ENCODE measurements at regions not wholly inside any gene's neighbourhood (a gene's known extent, or its start where the extent isn't known, plus 50 kb on each side); places are given as distances from the start of the nearest gene placed in this dataset.
"Not testable (repeated sequence)": the region's sequence is repeated elsewhere in the genome, so short reads cannot be mapped to it uniquely, and the experiment has no call there.

GRCh38 chr1:190688096-190688495, 210.4 kb upstream of the BRINP3 start:
- CTCF ChIA-PET: no interaction called here

GRCh38 chr1:190698488-190698887, 220.8 kb upstream of the BRINP3 start:
- intact Hi-C loops (cut with micrococcal nuclease; ENCODE audit: unreplicated experiment); POLR2A ChIA-PET; H3K27ac ChIP-seq (ENCODE audit: low read length); CTCF ChIA-PET; ATAC-seq; H3K36me3 ChIP-seq (ENCODE audit: control insufficient read depth, insufficient read depth, low read length); H3K9me3 ChIP-seq (ENCODE audit: control insufficient read depth, insufficient read depth, low read depth, low read length); BruUV-seq (replicated peaks); H3K4me1 ChIP-seq (ENCODE audit: control insufficient read depth, insufficient read depth, low read length); in situ Hi-C loops (cut with HindIII; ENCODE audit: low pct_unique_long_range_greater_than_20kb, low sequenced_read_pairs); H3K4me3 ChIP-seq (ENCODE audit: low read depth in 2 of 2, low read length in 2 of 2); DNase-seq (ENCODE audit: low read depth, low spot score); H3K27me3 ChIP-seq (ENCODE audit: control insufficient read depth, insufficient read depth, low read length): not testable (repeated sequence)

More at GRCh38 chr1:190688096-190688495, 210.4 kb upstream of the BRINP3 start:
- intact Hi-C loops (cut with micrococcal nuclease; ENCODE audit: unreplicated experiment): no loop called here
- no TSS peak for BruUV-seq (replicated peaks)
- no peak for ATAC-seq
- Histone ChIP-seq H3K36me3 (ENCODE audit: control insufficient read depth, insufficient read depth, low read length) (no peaks in the 10 kb centered on the region), H3K9me3 (ENCODE audit: control insufficient read depth, insufficient read depth, low read depth, low read length) (no peaks in the 10 kb centered on the region), H3K27ac (ENCODE audit: low read length) (no peak overlapping the region), H3K4me3 (ENCODE audit: low read depth in 2 of 2, low read length in 2 of 2) (no peak overlapping the region), H3K27me3 (ENCODE audit: control insufficient read depth, insufficient read depth, low read length) (no peaks in the 10 kb centered on the region), H3K4me1 (ENCODE audit: control insufficient read depth, insufficient read depth, low read length) (no peaks in the 10 kb centered on the region)
- in situ Hi-C loops (cut with HindIII; ENCODE audit: low pct_unique_long_range_greater_than_20kb, low sequenced_read_pairs): no loop called here
- DNase-seq (ENCODE audit: low read depth, low spot score): no peak
- TF ChIP-seq REST (IDR thresholded peaks at IDR 0.05; ENCODE audit: insufficient read depth in 1 of 2, low read depth in 2 of 2, low read length in 1 of 2) (no peak), TCF7L2 (IDR thresholded peaks at IDR 0.05; ENCODE audit: low read depth, low read length) (no peak), POLR2AphosphoS5 (IDR thresholded peaks at IDR 0.05; ENCODE audit: low read depth, low read length) (no peak), CTCF (IDR thresholded peaks at IDR 0.05) (no peak), SIN3A (IDR thresholded peaks at IDR 0.05; ENCODE audit: borderline replicate concordance, insufficient read depth, low read depth, low read length) (no peak)
- POLR2A ChIA-PET: no interaction called here

GRCh38 chr1:190699165-190699564, 221.5 kb upstream of the BRINP3 start:
- POLR2A ChIA-PET: no interaction called here
- intact Hi-C loops (cut with micrococcal nuclease; ENCODE audit: unreplicated experiment) (no loop called here), in situ Hi-C loops (cut with HindIII; ENCODE audit: low pct_unique_long_range_greater_than_20kb, low sequenced_read_pairs) (no loop called here)
- no peaks in the 10 kb centered on the region for H3K27me3 ChIP-seq (ENCODE audit: control insufficient read depth, insufficient read depth, low read length)
- H3K4me1 ChIP-seq (ENCODE audit: control insufficient read depth, insufficient read depth, low read length): no peaks in the 10 kb centered on the region
- no peak overlapping the region for H3K4me3 ChIP-seq (ENCODE audit: low read depth in 2 of 2, low read length in 2 of 2)
- BruUV-seq (replicated peaks): no TSS peak
- no peak for ATAC-seq
- TF ChIP-seq TCF7L2 (IDR thresholded peaks at IDR 0.05; ENCODE audit: low read depth, low read length) (no peak), REST (IDR thresholded peaks at IDR 0.05; ENCODE audit: insufficient read depth in 1 of 2, low read depth in 2 of 2, low read length in 1 of 2) (no peak), POLR2AphosphoS5 (IDR thresholded peaks at IDR 0.05; ENCODE audit: low read depth, low read length) (no peak), SIN3A (IDR thresholded peaks at IDR 0.05; ENCODE audit: borderline replicate concordance, insufficient read depth, low read depth, low read length) (no peak), CTCF (IDR thresholded peaks at IDR 0.05) (no peak)
- no peaks in the 10 kb centered on the region for H3K36me3 ChIP-seq (ENCODE audit: control insufficient read depth, insufficient read depth, low read length)
- DNase-seq (ENCODE audit: low read depth, low spot score): no peak
- CTCF ChIA-PET: no interaction called here
- H3K27ac ChIP-seq (ENCODE audit: low read length): no peak overlapping the region
- H3K9me3 ChIP-seq (ENCODE audit: control insufficient read depth, insufficient read depth, low read depth, low read length): no peaks in the 10 kb centered on the region
